Medulla oblongata (tissue), 1 donor: ENCODE measurements at regions not wholly inside any gene's neighbourhood (a gene's known extent, or its start where the extent isn't known, plus 50 kb on each side); places are given as distances from the start of the nearest gene placed in this dataset.
"Not testable (repeated sequence)": the region's sequence is repeated elsewhere in the genome, so short reads cannot be mapped to it uniquely, and the experiment has no call there.

Source experiments
- DNase-seq: peaks from one replicate; pipeline ENCODE4 v3.0.0-alpha.2; 2015; ENCODE audit errors: extremely low spot score

DNA sequence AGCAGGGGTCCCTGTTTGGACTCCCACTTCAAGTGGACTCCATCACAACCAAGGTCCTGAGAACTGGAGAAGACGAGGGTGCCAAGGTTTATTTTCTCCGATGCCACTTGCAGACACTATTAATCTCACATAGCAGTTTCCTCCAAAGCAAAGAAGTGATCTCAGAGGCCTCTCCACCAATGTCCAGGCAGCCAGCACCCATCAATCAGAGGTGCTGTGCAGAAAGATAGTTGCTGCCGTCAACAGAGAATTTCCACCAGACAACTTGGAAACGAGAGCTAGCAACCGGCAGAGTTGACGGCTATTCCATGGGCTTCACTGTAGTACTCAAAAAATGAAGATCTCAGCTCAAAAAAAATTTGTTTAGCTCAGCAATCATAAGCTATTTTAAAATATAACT, 438.6 kb upstream of the PFKP start:
- DNase-seq, result no peak

DNA sequence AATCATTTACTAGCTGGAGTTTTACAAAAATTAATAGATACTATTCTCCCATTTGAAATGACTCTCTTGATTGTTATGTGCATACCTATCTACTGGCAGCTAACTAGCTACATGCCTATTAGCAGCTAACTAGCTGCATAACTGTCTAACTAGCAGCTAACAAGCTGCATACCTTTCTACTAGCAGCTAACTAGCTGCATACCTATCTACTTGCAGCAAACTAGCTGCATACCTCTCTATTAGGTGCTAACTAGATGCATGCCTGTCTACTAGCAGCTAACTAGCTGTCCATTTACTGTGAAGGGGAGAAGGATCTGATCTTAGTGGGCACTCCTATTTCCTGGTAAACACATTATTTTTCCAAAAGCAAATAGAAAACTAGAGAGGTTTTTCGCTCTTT, 439.4 kb upstream of the PFKP start:
- no peak for DNase-seq

DNA sequence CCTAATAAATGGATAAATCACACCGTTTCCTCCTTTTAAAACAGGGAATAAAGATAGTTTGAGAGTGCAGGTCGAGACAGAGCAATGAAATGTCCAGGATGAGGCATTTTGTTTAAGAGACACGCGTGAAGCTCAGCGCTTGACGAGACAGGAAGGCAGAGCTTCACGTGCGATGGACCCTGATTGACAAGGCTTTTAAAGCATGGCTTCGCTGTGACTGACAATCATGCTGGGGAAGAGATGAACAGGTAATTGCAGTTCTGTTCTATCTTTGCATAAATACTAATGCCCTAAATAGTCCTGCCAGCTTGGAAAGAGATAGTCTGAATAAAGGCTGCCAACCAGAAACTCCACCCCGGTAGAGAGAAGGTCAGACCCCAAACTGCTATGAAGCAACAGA, 442.3 kb upstream of the PFKP start:
- no peak for DNase-seq

DNA sequence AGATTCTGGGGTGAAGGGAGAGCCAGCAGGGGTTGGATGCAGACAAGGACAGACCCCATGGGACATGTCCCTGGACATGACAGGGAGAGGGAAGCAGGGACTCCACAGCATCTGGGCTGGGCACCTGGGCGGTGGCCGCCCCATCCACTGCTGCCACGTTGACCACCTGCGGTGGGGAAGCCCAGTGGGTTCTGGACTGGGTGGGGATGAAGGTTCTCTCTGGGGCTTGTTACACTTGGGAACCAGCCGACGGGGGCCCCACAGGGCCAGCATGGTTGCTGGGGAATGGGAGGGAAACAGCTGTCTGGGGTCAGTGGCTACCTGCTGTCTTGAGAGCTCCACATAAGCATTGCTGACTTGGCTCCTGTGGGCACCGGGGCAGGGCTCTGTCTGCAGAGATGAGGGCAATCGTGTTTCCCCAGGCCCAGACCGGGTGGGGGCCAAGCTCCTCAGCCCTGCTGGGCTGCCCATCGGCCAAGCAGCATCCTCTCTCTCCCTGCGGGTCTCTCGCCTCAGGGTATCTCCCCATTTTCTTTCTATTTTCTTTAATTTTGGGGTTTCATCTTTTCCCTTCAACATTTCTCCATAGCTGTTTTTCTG, 443.6 kb upstream of the PFKP start:
- no peak for DNase-seq

DNA sequence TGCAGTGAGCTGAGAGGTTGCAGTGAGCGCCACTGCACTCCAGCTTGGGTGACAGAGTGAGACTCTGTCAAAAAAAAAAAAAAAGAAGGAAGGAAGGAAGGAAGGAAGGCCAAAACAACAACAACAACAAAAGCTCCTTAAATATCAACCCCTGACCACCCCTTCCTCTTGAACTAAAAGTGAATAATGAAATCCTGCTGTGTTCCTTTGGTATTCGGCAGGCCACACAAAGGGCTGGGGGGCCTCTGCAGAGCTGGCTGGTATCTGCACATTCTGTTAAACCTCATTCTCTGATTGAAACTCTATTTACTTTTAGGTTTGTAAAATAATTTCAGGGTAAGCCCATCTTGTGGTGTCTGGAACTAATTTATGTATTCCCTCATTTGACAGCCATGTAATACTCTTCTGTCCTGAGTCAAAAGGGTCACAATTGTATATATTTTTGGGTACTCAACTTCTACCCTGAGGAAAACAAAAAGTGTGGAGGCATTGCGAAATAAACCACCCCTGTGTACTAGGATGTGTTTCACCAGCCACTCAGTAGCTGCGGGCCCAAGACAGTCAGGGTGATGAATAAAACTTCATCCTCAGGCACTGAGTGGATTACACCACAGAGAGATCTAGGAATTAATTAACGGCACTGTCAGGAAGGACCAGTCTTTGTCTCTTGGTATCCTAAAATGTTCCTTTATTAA, 446.4 kb upstream of the PFKP start:
- DNase-seq, result no peak

DNA sequence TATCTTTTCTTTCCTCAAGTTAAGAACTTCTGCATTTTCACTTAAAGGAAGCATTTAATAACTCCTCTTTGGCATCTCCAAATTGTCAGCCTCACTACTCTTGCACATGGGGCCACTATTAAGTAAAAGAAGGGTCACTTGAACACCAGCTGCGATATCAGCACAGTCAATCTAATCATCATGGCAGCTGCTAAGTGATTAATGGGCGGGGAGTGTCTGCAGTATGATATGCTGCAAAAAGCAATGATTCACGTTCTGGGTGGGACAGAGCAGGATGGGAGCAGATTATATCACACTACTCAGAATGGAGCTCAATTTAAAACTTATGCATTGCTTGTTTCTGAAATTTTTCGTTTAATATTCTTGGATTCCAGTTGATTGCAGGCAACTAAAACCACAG, 447.4 kb upstream of the PFKP start:
- DNase-seq, result no peak

DNA sequence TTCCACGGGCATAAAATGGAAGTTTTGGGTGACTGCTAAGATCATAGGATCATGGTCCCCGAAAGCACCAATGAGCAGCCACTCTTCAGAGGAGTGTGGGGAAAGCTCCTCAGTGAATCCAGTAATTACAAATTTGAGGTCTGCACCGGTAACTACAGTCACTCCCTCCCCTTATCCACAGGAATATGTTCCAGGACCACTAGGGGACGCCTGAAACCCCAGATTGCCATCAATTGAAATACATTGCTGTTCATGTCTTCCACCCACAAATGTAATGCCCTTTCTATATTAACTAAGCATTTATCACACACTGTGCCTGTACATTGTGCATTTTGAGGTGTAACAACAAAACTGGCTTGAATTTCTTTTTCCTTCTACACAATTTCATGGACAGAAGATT, 447.9 kb upstream of the PFKP start:
- no peak for DNase-seq

DNA sequence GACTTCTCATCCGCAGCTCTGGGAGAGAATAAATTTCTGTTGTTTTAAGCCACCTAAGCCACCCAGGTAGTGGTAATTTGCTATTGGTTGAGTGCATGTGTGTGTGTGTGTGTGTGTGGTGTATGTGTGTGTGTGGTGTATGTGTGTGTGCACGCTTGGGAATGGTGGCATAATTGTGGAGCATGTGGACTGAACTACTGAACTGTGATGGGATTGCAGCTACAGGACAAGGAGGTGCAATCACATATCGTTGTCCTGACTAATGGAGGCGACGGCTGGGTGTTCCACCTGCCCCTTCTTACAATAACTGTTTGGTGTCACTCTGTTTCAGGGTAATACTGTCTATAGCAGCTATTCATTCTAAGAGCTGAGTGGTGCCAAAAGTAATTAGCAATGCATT, 448.7 kb upstream of the PFKP start:
- DNase-seq, result no peak

DNA sequence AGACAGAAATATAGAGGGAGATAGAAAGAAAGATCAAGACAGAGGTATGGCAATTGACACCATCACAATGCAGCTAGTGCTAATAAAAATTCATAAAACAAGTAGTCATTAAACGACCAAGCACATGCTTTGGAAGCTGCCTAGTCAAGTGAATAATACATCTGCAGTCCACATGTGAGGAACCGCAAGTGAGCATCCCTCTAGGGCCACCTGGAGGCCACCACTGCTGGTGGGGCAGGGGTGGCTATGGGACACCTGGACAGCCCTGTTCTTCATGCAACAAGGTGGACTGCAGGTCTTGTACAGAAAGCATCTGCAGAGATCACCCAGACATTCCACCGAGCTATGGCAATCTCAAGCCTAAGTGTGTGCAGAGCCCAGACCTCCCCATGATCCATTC, 451.1 kb upstream of the PFKP start:
- DNase-seq, result no peak

DNA sequence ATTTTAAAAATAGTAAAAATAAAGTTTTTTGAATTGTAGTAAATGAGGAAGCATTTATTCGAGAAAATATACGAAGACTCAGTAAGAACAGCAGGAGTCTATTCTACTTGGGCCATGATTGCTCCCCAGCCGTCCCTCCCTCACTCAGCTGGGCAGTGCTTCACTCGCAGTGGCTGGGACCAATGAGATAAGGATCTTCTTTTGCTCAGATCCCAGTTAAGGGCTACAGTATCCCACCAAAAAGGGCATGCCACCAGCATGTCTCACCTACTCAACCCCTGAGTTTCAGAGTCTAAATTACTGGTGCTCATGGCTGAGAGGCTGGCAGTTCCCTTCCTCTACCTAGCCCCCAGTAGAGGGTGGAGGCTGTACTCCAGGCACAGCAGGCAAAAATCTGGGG, 455.7 kb upstream of the PFKP start:
- DNase-seq, result no peak

DNA sequence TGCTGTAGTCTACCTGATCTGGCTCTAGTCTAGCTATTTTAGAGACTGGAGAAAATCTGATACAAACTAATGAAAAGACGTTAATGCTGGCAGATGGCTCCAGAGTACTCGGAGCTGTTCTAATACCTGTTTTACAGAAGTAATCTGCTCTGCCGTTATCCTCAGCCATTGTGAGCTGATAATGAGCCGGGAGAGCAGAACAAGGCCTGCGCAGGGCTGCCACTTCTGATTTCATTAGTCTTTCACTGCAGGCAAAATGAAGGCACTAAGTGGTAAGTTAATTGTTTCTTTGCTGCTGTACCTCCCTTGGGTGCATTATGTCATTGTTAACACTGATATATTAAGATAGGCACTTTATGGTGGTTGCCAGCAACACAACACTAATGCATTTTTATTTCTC, 456.4 kb upstream of the PFKP start:
- no peak for DNase-seq

DNA sequence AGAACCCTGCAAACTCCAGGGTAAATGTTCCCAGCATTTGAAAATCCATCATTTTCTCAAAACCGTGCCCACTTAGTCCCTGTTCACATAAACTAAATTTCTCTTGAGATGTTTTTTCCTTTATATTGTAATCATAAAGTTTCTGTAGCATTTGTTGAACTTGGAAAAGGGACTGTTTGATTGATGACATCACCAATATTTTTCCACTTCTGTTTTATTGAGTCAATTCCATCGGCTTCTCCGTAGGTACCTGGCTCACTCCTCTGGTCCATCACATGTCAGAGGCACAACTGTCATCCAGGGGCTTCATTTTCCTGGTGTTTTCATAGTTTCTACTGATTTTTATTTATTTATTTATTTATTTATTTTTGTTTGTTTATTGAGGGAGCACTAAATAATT, 462.5 kb upstream of the PFKP start:
- no peak for DNase-seq

DNA sequence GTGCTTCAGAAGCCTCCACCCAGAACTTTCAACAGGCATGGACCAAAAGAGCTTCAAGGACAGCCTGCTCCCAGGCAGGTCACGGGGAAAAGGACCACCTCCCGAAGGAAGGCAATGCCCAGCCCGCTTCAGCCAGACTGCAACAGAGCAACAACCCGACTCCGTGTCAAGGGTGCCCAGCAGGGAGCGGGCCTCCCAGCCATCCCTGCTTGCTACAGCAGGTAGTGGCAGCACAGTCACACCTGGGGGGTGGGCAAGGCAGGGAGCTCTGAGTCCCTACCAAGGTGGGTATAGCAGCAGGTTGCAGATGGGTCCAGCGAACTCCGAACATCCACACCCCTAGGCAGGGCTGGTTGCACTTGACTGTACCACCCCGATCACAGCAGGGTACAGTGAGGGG, 467.8 kb upstream of the PFKP start:
- DNase-seq, result no peak

DNA sequence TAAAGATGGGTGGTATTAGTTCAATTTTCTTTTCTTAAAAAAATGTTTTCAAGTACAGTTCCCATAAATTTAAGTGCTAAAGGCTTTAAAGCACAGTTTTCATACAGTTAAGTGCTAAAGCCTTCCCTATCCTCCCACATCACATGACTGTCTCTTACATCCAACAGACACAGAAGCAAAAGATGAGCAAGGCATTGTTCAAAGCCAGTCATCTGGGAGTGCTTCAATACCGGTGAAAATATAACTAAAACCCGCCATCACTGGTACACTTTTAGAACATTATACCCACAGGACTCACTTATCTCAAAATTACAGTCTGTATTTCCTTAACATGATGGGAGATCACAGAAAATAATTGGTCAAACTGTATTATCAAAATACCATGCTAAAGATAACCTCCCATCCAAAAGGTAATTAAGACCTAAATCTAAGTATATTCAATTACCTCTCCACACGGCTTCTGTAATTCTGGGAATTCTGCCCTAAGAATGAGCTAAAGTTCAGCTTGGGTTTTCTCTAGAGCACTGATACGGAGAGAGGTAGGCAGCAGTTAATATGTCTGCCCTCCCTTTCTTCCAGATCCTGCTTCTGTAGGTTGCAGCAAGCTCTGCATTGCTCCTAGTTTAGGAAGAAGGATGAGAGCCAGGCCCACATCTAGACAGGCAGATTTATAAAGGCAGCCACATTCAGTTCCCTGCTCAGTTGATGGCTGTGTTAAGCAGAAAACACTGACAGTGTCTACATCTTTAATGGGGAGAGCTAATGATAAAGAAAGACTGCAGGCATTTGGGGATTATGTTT, 474.8 kb upstream of the PFKP start:
- no peak for DNase-seq

DNA sequence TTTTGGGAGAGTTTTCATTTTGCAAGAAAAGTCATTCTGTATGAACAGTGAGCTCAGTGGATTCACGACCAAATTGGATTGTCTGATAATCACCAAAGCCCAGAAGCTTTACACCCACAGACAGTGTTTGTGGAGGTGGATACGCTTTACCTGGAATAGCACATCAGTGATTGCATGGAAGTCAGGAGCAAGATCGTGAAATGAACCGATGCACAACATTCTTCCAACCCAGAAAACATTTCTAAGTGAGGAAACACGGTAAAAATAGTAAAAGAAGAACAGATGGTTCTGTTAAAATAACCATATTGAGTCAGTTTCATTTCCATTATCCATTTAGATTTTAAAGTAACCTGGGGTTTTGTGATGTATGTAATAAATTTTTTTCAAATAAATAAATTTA, 478.2 kb upstream of the PFKP start:
- DNase-seq, result no peak

DNA sequence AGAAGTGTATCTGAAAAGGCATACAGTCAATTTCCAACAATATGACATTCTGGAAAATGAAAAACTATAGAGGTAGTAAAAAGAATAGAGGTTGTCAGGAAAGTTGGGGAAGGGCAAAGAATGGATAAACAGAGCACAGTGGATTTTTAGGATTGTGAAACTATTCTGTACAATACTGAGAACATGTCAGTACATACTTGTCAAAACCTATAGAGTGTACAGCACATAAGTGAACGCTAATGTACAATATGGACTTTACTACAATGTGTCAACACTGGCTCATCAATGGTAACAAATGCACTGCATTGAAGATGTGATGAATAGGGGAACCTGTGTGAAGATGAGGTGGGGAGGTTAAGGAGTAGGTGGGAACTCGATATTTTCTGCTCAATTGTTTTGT, 483.0 kb upstream of the PFKP start:
- DNase-seq, result no peak

DNA sequence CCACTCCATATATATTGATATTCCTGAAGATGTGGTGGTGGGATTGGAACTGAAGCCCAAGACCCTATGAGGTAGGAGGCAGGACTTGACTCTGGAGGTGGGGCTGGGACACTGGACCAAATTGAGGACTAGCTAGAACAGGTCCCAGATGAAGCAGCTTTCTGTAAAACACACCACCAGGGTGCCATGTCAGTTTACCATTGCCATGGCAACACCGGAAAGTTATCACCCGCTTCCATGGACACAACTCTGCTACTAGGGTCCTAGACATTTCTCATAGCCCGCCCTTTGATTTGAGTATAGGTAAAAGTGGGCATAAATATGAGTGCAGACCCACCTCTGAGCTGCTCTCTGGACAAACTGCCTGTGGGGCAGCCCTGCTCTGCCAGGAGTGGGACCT, 490.5 kb upstream of the PFKP start:
- no peak for DNase-seq

DNA sequence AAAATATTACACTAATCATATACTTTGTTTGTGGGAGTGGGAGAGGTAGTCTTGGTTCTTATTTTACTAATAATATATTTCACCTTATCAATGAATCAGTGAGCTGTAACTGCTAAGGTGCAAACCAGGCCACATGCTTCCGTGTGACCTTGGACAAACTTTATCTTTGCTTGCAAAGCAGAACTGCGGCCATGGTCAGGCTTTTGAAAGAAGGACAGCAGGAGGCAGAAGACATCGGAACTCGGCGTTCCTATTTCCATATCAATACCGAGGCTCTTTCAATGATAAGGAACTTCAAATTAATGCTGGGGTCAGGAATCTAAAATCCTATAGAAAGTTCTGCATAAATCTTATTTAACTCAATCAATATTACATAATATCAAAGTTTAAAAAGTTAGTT, 491.9 kb upstream of the PFKP start:
- DNase-seq, result no peak

DNA sequence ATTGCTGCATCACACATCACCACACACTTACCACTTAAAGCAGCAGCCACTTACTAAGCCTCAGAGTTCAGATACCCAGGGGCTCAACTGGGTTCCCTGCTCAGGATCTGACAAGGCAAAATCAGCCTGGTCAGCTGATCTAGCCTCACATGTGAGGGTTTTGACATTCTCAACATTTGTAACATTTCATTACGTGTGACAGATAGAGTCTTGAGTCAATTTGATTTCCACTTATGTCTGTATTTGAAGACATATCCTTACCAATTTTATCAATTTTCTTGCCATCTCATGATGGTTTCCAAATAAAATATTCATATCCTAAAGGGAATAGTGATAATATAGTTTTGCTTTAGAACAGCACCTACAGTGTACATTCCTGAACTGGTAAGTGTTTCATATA, 494.7 kb upstream of the PFKP start:
- no peak for DNase-seq

DNA sequence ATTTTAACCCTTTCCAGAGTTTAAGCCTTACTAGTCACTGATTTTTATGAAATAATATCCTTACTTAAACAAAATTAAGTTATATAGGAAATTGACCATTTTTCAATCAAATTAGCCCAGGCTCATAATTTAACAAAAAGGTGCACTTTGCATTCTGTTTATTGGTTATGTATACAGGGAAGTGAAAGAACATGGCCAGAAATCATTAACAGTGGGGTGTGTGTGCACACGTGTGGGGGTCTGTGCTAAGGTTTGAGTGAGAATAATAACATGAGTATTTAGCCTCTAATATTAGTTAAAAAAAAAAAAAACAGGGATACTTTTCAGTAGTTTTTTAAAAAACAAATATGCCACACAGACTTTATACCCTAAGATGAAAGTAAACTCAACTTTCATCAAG, 510.5 kb upstream of the PFKP start:
- DNase-seq, result no peak

DNA sequence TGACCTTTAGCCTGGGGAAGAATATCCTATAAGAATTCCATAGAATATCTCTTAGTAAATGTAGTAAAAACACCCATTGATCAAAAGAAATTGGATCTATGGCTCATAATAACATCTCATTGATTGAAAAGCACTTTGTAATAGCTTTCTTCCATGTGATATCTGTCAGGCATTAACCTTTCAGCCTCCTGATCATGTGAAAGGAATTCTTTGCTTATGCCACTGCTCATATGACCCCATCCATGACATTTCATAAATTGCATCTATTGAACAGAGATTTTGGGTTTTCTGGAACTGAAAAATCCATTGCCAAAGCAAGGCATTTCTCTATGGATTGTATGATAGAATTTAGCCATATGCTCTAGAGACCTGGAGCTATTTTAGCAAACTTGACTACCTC, 519.3 kb upstream of the PFKP start:
- no peak for DNase-seq

DNA sequence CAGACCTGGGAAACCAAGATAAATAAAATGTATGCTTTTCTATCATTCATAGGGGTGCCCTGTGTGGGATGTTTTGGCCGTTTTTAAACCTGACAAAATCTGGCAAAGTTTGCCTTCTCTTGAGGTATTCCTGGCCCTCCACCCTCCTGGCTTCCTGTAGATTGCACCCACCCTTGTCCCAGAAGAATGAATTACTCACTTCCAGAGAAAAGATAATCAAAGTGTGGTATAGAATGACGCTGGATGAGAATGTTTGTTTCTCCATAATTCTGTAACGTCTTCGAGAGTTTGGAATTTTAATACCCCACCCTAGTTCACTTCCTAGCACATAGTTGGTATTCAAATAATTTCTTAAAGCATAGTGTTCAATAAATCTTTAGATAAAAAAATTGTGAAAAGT, 519.7 kb upstream of the PFKP start:
- DNase-seq, result no peak

DNA sequence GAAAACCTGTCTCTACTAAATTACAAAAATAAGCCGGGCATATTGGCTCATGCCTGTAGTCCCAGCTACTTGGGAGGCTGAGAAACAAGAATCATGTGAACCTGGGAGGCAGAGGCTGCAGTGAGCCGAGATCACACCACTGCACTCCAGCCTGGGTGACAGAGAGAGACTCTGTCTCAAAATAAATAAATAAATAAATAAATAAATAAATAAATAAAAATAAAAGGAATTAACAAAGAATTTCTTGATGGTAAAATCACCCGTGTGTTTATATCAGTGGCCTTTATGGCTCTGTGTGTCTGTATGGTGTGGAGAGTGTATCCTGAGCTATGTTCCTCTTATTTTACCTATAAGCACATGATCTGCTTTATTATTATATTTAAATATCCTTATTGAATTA, 520.5 kb upstream of the PFKP start:
- DNase-seq, result not testable (repeated sequence)
